HG03460 (cell line): ENCODE measurements at regions not wholly inside any gene's neighbourhood (a gene's known extent, or its start where the extent isn't known, plus 50 kb on each side); places are given as distances from the start of the nearest gene placed in this dataset.

ENCODE experiments used
- ATAC-seq: cut with Tn5 transposase; IDR thresholded peaks from one replicate; pipeline ENCODE4 v1.9.1; 2021; ENCODE audit not compliant: unreplicated experiment

DNA sequence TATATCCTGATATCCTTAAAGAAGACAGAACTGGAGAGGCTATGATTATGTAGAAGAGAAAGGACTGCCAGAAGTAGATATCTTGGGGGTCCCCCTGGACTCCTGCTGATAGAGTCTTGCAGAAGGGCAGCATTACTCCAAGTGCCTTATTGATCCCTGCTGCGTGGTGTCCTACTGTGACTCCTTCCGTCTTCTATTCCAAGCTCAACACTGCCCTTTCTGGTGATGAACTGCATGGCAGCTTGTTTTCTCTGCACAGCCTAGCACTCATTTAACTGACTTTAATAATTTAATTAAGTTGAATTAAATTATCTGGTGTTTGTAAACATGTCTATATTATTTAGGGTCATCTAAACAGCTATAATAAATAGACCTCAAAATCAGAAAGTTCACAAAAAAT lies 194.1 kb upstream of the DSEL start:
- ATAC-seq: no peak

DNA sequence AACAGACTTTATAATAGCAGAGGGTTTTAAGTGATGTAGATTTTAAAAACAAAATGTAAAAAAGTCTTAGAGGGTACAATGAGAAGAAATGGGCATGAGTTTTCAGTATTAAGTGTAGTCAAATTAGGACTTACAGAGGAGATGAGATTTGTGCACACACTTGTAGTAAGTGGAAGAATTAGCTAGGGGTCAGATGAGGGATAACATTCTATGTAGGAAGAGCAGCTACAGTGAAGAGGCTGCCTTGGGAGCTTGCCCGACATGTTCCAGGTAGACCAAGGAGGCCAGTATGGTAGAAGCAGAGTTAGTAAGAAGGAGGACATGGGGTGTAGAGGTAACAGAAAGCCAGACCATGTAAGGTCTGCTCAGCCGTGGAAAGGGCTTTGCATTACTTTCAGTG lies 189.2 kb upstream of the DSEL start:
- no peak for ATAC-seq

DNA sequence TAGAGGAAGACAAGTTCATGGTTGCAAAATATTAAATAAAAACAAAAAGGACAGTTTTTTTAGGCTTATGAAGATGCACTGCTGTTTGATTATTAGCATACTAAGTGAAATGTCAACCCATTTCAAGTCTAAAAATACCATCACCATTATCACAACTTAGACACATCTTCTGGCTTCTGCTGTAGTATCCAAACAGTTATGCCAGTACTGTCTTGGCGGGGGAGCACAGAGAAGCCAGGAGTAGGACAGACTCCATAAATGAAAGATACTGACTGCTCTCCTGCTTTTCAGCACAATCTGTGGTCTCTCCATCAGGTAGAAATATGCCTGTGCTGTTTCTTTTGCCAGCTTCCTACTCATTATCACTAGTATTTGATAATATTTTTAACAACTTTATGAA lies 179.2 kb upstream of the DSEL start:
- no peak for ATAC-seq

DNA sequence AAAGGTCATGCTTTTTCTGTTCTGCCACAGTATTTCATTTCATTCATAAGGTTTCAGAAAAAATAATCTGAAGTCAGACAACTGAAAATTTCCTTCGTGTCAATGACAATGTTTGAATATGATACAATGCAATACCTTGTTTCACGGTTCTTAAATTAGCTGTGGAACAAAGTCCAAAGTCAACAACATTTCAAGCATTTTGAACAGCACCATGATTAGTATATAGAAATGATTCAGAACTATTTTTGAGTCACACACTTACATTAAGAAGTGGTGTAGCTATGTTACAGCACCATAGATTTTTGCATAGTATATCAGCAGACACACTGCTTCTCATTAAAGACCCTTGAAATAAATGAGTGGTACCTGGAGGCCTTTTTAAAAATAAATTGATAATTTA lies 178.3 kb upstream of the DSEL start:
- ATAC-seq: no peak

DNA sequence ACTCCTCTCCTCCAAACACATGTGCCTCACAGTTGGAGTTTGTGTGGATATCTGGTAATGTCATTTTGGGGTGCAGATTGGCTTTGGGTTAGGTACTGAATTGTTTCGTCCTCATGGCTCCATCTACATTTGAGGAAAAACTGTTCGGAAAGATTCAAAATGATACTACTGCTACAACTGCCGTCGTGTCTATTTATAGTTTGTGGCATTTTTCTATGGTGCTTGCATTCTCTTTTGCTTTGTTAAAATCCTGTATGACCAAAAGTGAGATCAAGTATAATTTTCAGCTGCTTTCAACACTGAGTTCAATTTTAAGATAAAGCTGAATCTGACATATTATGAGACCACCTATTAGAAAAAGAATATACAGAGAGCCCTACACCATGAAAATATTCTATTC lies 176.3 kb upstream of the DSEL start:
- ATAC-seq: no peak

DNA sequence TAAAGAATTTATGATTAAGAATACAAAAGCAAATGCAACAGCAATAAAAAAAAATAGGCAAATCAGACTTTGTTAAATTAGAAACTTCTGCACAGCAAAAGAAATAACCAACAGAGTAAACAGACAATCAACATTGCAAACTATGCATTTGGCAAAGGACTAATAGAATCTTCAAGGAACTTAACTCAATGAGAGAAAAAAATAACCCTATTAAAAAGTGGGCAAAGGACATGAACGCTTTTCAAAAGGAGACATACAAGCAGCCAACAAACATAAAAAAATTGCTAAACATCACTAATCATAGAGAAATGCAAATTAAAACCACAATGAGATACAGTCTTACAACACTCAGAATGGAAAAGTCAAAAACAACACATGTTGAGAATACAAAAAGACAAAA lies 166.0 kb upstream of the DSEL start:
- ATAC-seq: no peak

DNA sequence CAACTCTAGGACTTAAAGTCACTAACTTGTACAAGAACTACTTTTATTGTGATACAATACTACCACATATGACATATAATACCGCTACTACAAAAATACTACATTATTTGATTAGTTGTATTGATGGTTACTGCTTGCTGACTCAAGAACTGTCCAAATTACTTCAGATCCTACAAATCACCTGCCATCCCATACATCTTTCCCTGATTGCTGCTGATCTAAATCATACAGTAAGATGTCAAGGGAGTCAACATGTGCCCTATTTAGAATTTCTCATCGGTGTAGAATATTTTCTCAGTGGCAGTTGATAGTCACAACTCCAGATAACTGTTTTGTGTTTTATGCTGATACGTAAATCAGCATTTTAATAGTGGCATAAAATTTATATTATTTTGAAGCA lies 161.0 kb upstream of the DSEL start:
- ATAC-seq: no peak

DNA sequence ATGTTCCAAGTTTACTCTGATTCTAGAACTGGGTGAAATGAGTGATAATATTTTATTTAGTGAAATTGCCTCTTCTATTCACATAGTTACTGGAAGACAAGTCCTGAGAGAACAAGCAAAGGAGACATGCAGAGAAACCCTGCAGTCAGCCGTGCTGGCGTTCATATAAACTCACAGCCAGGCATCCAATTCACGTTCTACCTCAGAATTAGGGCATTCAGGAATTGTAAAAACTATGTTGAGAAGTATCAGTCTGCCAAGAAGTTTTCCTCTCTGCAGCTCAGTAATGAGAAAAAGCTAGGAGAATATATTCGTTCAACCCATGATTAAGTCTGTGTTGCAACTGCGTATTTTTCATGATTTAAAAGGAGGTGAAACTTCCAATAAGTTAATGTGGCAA lies 156.2 kb upstream of the DSEL start:
- ATAC-seq: no peak

DNA sequence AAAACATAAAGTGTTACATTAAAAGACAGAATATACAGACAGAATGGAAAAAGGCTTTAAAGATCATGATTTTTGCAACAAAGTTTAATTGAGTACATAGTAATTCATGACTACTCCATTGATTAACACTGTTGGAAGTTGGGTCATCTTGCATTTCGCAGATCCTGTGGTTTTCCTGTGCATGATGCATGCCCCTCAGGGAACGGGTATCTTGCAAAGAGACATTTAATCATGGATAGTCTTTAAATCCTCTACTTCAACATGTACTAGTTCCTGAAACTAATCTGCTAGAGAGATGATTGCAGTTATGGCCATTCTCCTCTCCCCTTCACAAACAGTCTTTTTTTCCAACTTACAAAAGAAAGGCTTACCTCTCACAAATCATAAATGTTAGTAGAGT lies 155.6 kb upstream of the DSEL start:
- no peak for ATAC-seq

DNA sequence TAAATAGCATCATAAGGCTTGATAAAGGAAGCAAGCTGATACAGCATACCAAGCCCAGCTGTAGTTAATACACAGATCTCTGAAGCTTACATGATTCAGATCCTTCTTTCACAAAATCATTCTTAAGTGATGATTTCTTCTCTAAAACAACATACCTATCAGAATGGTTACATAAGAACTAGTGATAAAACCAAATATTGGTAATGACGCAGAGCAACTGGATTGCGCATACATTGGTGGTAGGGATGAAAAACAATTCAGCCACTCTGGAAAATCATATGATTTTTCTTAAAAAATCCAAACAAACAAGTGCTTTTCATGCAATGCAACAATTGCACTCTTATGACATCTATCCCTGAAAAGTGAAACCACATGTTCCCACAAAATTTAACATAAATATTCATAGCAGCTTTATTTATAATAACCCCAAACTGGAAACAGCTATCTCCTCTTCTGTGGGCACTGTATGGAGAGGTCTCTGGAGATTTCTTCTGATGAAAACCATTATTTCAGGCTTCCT lies 153.6 kb upstream of the DSEL start:
- ATAC-seq: no peak

DNA sequence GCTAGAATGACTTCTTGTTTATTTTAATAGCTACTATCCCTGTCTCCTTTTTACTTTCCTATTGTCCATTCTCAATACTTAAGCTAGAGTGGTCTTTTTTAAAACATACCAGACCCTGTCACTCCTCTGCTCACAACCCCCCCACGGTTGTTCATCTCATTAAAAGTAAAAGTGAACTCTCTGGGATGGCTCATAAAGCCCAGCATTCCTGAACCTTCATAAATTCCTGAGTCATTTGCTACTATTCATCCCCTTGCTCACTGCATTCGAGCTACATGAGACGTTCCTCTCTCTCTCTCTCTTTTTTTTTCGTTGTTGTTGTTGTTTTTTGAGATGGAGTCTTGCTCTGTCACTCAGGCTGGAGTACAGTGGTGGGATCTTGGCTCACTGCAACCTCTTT lies 148.7 kb upstream of the DSEL start:
- ATAC-seq: no peak

DNA sequence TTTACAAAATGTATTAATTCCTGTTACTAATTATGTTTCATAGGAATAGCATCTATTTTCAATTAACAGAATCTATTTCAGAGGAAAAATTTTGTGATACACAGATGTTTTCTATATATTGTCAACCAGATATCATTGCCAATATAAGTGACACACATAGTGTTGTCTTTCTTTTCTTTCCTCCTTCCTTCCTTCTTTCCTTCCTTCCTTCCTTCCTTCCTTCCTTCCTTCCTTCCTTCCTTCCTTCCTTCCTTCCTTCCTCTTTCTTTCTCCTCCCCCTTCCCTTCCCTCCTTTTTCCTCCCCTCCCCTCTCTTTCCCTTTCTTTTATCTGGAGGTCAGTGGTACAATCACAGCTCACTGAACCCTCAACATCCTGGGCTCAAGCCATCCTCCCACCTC lies 146.5 kb upstream of the DSEL start:
- no peak for ATAC-seq

DNA sequence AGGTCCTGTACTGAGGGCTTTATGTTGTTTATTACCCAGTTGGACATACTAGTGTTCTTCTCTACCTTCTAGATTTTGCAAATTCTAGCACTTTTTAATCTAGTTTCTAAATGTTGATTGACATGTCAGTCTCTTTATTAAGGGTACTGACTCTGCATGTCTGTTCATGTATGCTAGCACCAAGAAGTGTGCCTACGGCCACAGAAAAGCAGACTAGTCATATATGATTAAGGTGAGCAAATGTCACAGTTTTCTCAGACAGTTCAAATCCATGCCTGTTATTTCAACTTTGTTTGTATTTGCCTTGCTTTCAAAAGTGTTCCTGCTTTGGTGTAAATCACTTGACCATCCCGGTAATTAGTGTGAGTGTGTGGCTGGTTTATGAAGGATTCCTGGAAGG lies 145.0 kb upstream of the DSEL start:
- ATAC-seq: no peak

DNA sequence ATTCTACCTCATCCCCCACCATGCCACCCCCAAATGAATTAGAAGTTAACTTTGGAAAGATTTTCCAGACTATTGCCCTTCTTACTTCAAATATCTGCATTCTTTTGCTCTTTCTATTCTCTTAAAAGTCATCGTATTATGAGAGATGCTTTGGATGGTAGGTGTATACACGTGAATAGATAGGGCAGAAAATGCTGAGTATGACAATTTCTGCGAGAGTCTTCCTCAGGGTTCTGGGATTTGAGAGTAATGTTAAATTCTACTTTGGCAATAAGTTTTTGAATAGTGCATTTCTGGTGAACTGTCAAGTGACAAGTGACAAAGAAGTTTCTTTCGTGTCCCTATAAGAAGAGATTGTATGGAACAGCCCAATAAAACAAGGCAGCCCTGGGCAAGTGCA lies 137.6 kb upstream of the DSEL start:
- ATAC-seq: no peak

DNA sequence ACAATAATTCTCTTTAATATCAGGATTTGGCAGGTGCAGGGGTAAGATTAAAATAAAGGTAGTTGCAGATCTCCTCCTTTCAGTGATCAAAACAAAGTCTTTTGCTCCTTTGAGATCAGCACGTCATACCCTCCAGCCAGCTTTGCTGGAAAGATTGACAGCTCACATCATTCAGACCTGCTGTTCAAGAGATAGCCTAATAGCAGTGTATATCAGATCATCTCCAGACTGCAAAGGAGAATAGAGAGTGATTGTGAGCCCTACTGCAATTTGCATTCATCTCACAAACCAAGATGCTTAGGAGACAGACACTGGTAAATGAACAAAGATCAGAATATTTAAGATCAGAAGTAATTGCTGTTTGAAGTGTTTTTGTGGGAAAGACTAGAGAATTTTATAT lies 135.8 kb upstream of the DSEL start:
- no peak for ATAC-seq

DNA sequence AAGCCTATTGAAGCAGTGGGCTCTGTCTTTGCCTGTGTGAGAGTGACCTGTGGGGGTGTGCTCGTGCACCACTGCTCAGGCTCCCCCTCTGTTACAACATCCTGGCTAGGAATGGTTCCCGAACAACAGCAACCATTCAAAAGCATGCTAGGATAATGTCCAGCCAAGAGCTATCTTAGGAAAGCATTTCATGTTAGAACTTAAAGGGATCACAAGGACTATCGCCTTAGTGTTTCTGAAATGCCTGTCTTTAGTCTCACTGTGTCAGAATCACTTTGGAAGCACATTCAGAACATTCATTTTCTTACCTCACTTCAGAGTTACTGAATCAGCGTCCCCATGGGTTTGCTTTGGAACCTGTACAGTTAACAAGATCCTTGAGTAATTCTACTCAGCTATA lies 134.9 kb upstream of the DSEL start:
- ATAC-seq: no peak

DNA sequence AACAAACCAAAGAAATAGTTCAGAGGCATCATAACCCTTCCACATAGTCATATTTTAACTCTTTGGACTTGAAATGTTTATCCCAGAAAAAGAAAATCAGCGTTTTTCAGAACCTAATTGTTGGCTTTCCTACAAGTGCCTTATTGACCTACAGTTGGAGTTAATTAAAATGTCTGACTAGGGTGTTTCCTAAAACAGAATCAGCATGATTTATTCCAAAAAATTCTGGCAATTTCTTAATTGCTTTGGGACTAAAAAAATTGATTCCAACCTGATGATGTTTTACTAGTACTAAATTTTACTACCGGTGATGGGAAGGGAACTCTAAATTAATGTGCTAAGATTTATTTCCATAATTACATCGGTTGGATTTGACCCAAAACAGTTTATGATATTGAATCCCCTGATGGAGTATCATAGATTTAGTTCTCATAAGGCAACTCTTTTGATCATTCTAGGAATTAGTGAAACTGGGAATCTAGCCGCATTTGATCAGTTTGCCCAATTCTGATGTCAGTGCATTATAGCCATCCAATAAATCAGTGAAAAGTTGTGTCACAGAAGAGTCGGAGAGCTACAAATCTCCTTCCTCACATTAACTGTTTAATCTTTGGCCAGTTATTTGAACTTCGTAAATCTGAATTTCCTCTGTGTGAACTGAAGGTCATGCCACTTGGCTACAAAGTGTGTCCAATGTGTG lies 134.3 kb upstream of the DSEL start:
- no peak for ATAC-seq

DNA sequence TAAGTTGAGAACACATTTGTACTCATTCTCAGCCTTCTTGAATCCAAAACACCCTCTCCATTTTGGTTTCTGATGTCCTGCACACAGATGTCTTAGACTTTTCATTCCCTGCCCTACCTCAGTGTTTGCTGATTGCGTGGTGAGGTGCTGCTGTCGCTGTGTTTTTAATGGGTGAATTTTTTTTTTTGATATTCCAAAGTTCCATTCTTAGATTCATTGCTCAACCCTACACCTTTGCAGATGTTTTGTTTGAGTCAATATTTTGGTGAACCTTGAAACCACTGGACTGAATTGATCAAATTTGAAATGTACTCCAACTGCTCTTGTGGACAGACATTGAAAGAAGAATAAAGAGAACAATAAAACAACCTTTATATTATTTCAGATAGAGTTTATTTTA lies 130.4 kb upstream of the DSEL start:
- ATAC-seq: no peak

DNA sequence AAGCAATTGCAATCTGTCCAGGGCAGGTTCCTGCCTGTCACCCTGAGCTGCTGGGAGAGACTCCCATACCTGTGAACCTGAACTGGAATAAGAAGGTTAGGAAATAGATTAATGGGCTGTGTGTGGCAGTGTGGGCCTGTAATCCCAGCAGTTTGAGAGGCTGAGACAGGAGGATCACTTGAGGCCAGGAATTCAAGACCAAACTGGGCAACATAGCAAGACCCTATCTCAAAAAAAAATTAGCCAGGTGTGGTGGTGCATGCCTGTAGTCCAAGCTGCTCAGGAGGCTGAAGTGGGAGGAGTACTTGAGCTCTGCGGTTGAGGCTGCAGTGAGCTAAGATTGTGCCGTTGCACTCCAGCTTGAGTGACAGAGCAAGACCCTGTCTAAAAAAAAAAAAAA lies 127.7 kb upstream of the DSEL start:
- no peak for ATAC-seq

DNA sequence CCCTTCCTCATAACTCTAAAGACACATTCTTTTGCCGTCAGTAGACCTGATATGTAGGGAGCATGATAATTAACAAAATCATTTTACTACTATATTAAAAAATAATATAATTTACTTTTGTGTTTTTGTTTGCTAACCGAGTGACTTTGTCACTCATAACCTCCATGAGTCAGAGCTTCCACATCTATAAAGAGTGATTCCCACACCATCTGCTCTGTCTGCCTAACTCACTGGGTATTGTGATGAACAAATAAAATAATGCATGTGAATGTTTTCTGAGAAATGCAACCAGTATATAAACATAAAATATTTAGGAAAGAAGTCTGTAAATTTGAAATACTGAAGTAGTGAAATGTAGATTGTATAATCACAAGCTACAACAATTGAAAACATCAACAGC lies 123.4 kb upstream of the DSEL start:
- no peak for ATAC-seq

DNA sequence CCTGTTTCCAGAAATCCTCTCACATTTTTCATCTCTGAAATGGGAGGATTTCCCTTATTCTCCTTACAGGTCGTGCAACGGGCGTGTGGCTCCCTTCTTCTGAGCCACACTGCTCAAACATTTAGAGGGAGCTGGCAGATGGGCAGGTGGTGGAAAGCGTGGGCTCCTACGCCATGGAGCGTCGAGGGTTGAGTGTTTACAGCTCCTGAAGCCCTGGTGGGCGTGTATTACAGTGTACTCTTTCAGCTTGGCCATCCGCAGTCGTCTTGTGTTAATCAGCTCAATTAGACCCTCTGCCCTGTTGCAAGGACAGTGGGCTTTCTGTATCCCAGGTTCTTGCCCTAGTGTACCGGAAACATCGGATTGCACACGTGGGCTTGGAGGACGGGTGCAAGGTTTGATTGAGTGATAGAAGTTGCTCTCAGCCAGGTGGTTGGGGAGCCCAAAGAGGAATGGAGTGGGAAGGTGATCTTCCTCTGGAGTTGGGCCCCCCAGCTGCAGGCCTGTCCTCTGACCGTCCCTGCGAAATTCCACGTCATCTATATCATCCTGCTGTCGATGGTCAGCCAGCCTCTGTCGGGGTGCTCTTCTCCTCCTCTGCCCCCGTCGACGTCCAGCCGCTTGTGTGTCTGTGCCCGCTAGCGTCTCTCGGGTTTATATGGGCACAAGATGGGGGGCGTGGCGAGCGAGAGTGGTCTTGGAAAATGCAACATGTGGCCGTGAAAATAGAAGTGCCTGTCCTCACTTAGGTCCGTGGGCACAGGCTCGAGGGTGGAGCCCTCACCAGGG lies 120.3 kb upstream of the DSEL start:
- no peak for ATAC-seq

DNA sequence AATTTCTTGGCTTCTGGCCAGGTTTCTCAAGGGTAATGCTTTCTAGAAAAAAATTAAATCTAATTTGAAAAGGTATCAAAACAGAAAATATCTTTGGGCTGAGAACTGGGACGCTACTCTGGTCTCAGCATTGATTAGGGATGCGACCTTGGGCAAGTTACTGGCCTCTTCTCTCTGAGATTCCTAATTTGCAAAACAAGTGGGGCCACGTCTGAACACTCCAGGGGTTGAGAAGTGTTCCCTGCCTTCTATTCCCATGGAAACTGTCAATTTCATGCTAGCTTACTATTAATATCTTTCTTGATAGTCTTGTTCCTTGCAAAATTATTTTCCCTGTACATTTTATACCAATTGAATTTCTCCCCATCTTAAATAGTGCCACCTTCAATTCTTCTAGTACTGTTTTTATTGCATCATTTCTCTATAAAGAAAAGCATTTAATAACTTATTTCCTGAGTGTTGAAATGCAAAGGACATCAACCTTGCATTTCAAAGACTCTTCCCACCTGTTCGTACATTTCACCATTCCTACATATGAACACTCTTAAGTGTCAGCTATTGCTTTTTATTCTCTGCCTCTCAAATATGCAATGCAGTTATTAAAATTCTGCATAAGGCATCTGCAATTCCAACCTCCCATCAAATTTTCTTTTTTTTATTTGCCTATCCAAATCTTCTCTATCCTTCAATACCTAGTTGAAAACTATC lies 118.3 kb upstream of the DSEL start:
- ATAC-seq: no peak
